ENCODE measurements at regions not wholly inside any gene's neighbourhood (a gene's known extent, or its start where the extent isn't known, plus 50 kb on each side); places are given as distances from the start of the nearest gene placed in this dataset.
A peak's percentile ranks its signal among the peaks of the same experiment; 100 is the strongest.

DNA sequence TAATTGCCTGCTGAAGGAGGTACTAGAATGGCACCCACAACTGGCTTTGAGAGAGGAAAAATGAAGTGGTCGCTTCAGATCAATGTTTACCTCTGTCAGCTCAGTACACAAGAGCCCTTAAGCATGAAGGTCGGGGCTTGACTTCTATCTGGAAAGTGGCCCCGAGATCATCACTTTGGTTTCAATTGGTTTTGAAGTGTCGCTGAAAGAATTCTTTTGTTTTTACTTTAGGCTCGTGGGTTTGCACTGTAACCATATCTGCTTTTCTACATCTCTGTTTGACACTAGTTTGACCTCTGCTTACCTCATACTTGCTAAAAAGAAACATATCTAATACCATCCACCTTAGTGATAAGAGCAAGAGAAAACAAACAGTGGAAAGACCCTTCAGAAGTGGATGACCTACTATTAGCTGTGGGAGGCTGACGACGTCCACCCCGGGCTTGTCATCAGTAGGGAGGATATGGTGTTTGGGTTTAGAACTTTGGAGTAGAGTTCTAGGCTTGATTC, 361.8 kb downstream of the GATA3 start:
- no peak overlapping the region for H3K4me2 ChIP-seq
- no peaks in the 10 kb centered on the region for H4K20me1 ChIP-seq
- no peaks in the 10 kb centered on the region for H3K4me1 ChIP-seq
- H3K27me3 ChIP-seq = no peaks in the 10 kb centered on the region
- peaks cover 0 to 4% (median 0%) of the 10 kb centered on the region in 11 experiments; a peak in 1 of 22 replicates for H3K9me3 ChIP-seq (replicated peaks in 1 of 11)
- no peak overlapping the region for H3K4me3 ChIP-seq
- H3K9ac ChIP-seq = no peak overlapping the region
- no peak overlapping the region for H3K27ac ChIP-seq
- TF ChIP-seq Cebpa-rat (IDR thresholded peaks at IDR 0.05) = no peak
- no peaks in the 10 kb centered on the region for H3K36me3 ChIP-seq

DNA sequence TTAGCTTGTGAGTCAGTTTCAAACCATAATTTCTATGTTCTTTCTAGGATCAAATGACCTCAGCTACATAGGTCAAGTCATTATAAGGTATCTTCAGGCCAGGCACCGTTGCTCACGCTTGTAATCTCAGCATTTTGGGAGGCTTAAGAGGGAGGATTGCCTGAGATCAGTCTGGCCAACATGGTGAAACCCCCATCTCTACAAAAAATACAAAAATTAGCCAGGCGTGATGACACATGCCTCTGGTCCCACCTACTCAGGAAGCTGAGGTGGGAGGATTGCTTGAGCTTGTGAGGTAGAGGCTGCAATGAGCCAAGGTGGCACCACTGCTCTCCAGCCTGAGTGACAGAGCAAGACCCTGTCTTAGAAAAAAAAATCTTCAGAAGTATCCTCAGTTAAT, 362.3 kb downstream of the GATA3 start:
- no peaks in the 10 kb centered on the region for H3K27me3 ChIP-seq
- H3K4me3 ChIP-seq = no peak overlapping the region
- no peak overlapping the region for H3K9ac ChIP-seq
- no peak for TF ChIP-seq Cebpa-rat (IDR thresholded peaks at IDR 0.05)
- H3K36me3 ChIP-seq = no peaks in the 10 kb centered on the region
- H4K20me1 ChIP-seq = no peaks in the 10 kb centered on the region
- H3K9me3 ChIP-seq (replicated peaks in 1 of 11) = peaks cover 0 to 4% (median 0%) of the 10 kb centered on the region in 11 experiments; a peak in 1 of 22 replicates
- H3K4me2 ChIP-seq = no peak overlapping the region
- no peaks in the 10 kb centered on the region for H3K4me1 ChIP-seq
- H3K27ac ChIP-seq = no peak overlapping the region

DNA sequence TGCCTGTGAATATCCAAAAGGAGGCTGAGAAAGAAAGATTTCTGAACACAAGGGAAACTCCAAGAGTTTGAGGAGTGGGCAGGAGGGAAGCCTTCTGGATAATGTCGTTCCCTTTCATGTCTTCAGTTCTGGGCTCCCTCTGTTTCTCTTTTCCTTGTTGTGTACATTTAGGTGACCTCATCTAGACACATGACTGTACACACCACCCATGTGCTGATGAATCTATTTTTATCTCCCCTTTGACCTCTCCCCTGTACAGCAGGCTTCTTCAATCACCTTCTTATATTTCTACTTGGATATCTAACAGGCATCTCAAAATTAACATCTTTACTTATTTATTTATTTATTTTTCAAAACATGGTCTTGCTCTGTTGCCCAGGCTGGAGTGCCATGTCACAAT, 363.1 kb downstream of the GATA3 start:
- Histone ChIP-seq H3K27me3 (no peaks in the 10 kb centered on the region), H3K9ac (no peak overlapping the region), H4K20me1 (no peaks in the 10 kb centered on the region), H3K4me3 (no peak overlapping the region), H3K36me3 (no peaks in the 10 kb centered on the region), H3K9me3 (replicated peaks in 1 of 11) (peaks cover 0 to 5% (median 0%) of the 10 kb centered on the region in 11 experiments; a peak in 4 of 22 replicates), H3K27ac (no peak overlapping the region), H3K4me1 (no peaks in the 10 kb centered on the region), H3K4me2 (no peak overlapping the region)
- TF ChIP-seq Cebpa-rat (IDR thresholded peaks at IDR 0.05) = no peak

DNA sequence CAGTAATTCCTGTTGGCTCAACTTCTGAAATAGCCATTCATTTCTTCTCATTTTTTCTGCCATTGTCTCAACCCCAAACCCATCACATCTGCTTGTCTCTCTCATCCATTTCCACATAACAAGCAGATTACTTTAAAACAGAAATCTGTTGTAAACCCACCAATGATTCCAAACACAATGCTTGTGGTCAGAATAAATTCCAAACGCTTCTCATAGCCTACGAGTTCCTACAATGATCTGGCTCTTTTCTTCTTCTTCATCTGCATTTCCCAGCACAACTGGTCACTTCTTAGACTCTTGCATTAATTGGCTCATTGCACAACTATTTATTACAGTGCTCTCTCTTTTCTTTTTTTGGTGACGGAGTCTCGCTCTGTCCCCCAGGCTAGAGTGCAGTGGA, 364.1 kb downstream of the GATA3 start:
- TF ChIP-seq Cebpa-rat (IDR thresholded peaks at IDR 0.05) = no peak
- H3K36me3 ChIP-seq = no peaks in the 10 kb centered on the region
- no peak overlapping the region for H3K9ac ChIP-seq
- H3K4me2 ChIP-seq = no peak overlapping the region
- H3K27ac ChIP-seq = no peak overlapping the region
- H3K27me3 ChIP-seq = no peaks in the 10 kb centered on the region
- H3K4me1 ChIP-seq = no peaks in the 10 kb centered on the region
- H3K4me3 ChIP-seq = no peak overlapping the region
- no peaks in the 10 kb centered on the region for H4K20me1 ChIP-seq
- peaks cover 0 to 12% (median 6%) of the 10 kb centered on the region in 11 experiments; a peak in 6 of 22 replicates for H3K9me3 ChIP-seq (replicated peaks in 1 of 11)

DNA sequence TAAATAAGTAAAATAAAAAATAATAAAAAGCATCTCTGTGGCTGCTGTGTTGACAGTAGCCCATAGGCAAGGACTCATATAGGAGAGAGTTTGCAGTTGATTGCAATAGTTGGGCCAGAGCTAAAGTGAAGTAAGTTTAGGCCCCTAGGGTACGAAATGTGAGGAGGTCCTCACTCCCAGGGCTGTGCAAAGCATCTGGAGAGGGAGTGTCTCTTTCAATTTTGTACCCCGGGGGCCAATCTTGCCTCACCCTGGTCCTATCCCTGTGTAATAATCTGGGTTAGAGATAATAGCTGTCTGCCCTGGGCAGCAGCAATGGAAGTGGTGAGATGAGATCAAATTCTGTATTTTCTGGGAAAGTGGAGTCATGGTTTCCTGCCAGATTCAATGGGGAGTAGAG, 365.7 kb downstream of the GATA3 start:
- Histone ChIP-seq H3K4me1 (peaks cover 0 to 14% (median 9%) of the 10 kb centered on the region in 10 experiments; a peak in 16 of 20 replicates), H3K27ac (no peak overlapping the region), H3K36me3 (no peaks in the 10 kb centered on the region), H3K9ac (no peak overlapping the region), H3K9me3 (replicated peaks in 1 of 11) (peaks cover 0 to 14% (median 7%) of the 10 kb centered on the region in 11 experiments; a peak in 5 of 22 replicates), H4K20me1 (no peaks in the 10 kb centered on the region), H3K27me3 (no peaks in the 10 kb centered on the region), H3K4me2 (no peak overlapping the region), H3K4me3 (no peak overlapping the region)
- no peak for TF ChIP-seq Cebpa-rat (IDR thresholded peaks at IDR 0.05)

DNA sequence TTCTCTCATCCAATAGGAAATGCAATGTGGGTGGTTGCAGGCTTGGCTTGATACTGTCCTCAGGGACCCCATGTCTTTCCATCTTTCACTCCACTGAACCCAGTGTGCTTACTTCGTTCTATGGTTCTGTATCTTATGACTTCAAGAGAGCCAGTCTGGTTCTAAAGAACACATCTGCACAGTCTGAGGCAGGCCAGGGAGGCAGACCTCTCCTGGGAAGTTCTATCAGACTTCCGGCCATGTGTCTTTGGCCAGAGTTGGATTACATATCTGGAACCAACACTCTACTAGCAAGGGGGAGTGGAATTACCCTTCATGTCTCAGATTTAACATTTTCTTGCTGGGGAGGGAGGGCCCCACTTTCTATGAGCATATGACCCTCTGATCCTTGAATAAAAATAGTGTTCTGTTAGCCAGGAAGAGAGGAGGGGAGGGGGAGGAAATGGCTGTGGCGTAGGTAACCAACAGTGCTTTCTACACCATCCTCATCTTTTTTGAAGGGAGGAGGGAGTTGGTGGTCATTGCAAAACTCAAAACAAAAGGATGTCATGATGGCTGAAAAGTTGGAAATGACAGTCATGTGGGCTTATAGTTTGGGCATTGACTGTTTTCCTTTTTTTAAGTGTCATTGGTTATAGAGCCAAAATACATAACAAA, 370.2 kb downstream of the GATA3 start:
- Histone ChIP-seq H3K27me3 (no peaks in the 10 kb centered on the region), H4K20me1 (no peaks in the 10 kb centered on the region), H3K9ac (no peak overlapping the region; a peak in 1 of 22 replicates), H3K36me3 (no peaks in the 10 kb centered on the region), H3K4me3 (no peak overlapping the region), H3K4me2 (peak overlapping the region in 10 of 11 experiments; percentile 8 to 78 (median 61); a peak in 19 of 22 replicates), H3K4me1 (peaks cover 0 to 22% (median 16%) of the 10 kb centered on the region in 10 experiments; a peak in 16 of 20 replicates), H3K27ac (peak overlapping the region in 6 of 11 experiments; percentile 19 to 71 (median 48); a peak in 10 of 22 replicates), H3K9me3 (replicated peaks in 1 of 11) (peaks cover 0 to 14% (median 7%) of the 10 kb centered on the region in 11 experiments; a peak in 5 of 22 replicates)
- TF ChIP-seq Cebpa-rat (IDR thresholded peaks at IDR 0.05) = no peak; a peak in 1 of 22 replicates

DNA sequence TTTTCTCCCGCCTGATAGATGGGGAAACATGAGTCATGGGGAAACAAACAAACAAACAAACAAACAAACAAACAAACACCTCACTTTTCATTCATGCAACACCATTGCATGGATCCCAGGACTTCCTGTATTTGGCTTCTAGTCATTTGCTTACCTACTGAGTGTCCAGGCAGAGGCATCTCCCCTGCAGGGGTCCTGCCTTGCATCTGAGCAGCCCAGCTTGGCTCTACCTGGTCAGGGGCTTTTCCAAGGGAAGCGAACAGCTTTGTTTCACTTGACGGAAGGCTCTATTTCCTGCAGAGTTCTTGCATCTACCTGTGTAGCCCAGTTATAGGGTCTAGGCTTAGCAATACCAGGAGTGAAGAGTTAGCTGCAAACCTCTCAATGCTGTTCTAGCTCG, 374.2 kb downstream of the GATA3 start:
- no peaks in the 10 kb centered on the region for H3K27me3 ChIP-seq
- TF ChIP-seq Cebpa-rat (IDR thresholded peaks at IDR 0.05) = no peak

DNA sequence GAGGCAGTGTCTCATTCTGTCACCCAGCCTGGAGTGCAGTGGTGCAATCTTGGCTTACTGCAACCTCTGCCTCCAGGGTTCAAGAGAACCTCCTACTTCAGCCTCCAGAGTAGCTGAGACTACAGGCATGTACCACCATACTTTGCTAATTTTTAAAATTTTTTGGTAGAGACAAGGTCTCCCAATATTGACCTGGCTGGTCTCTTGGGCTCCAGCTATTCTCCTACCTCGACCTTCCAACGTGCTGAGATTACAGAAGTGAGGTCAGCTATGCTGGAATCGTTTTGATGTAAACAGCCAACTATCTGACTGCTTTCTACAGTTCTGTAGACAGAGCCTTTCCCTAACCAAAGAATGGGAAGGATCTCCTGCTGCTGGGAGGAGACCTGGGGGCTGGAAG, 375.8 kb downstream of the GATA3 start:
- Histone ChIP-seq H3K4me2 (no peak overlapping the region), H3K9ac (no peak overlapping the region), H3K27ac (no peak overlapping the region), H4K20me1 (no peaks in the 10 kb centered on the region), H3K9me3 (replicated peaks in 1 of 11) (0 out of 22 replicates have a peak, but pooled peaks cover 0 to 5% (median 0%) of the 10 kb centered on the region in 11 experiments), H3K27me3 (no peaks in the 10 kb centered on the region), H3K4me3 (no peak overlapping the region), H3K4me1 (peaks cover 0 to 7% (median 6%) of the 10 kb centered on the region in 10 experiments; a peak in 14 of 20 replicates), H3K36me3 (no peaks in the 10 kb centered on the region)
- TF ChIP-seq Cebpa-rat (IDR thresholded peaks at IDR 0.05) = no peak

More for the DNA sequence above, 374.2 kb downstream of the GATA3 start:
- Histone ChIP-seq H3K9ac (no peak overlapping the region), H3K27ac (no peak overlapping the region), H3K9me3 (replicated peaks in 1 of 11) (peaks cover 0 to 6% (median under 1%) of the 10 kb centered on the region in 11 experiments; a peak in 1 of 22 replicates), H3K4me3 (no peak overlapping the region), H4K20me1 (no peaks in the 10 kb centered on the region), H3K4me2 (no peak overlapping the region), H3K4me1 (peaks cover 0 to 22% (median 16%) of the 10 kb centered on the region in 10 experiments; a peak in 16 of 20 replicates), H3K36me3 (no peaks in the 10 kb centered on the region)

DNA sequence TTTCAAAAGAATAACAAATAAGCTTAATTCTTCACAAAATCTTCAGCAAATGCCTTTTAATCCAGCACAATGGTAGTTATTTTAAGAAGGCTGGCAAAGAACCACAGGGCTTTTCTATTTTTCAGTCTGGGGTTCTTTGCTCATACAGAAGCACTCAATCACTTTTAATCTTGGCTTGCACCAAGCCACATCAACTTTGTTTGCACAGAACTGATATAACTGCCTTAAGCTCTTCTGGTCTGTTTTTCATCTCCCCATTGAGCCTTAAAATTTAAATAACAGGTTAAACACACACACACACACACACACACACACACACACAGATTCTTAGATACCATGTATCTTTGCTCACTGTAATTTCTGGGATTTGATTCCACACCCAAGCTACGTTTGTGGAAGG, 377.0 kb downstream of the GATA3 start:
- TF ChIP-seq Cebpa-rat (IDR thresholded peaks at IDR 0.05) = no peak
- no peaks in the 10 kb centered on the region for H3K4me1 ChIP-seq
- H3K27ac ChIP-seq = no peak overlapping the region
- 0 out of 22 replicates have a peak, but pooled peaks cover 0 to 5% (median 0%) of the 10 kb centered on the region in 11 experiments for H3K9me3 ChIP-seq (replicated peaks in 1 of 11)
- no peak overlapping the region for H3K4me2 ChIP-seq
- no peak overlapping the region for H3K4me3 ChIP-seq
- H3K9ac ChIP-seq = no peak overlapping the region
- no peaks in the 10 kb centered on the region for H4K20me1 ChIP-seq
- no peaks in the 10 kb centered on the region for H3K36me3 ChIP-seq
- no peaks in the 10 kb centered on the region for H3K27me3 ChIP-seq
